Uterus (tissue), 3 donors: ENCODE measurements at regions not wholly inside any gene's neighbourhood (a gene's known extent, or its start where the extent isn't known, plus 50 kb on each side); places are given as distances from the start of the nearest gene placed in this dataset.
A peak's percentile ranks its signal among the peaks of the same experiment; 100 is the strongest.

Experiments
- DNase-seq, 2 donors: peaks; one replicate each; pipeline ENCODE4 v3.0.0-alpha.2; 2019 to 2020
- H3K27ac ChIP-seq, 2 donors: fragments of 200-600 bp; sonication (generic); 1 replicate in 1 of 2; 2 replicates in 1 of 2; pipeline ENCODE4 v1.5.1; 2016 to 2018
- H3K27me3 ChIP-seq, 2 donors: fragments of 200-600 bp; sonication (generic); one replicate each; pipeline ENCODE4 v1.5.1; 2018 to 2019; ENCODE audit warnings: control low read depth in 1 of 2
- H3K36me3 ChIP-seq, 2 donors: fragments of 200-600 bp; sonication (generic); one replicate each; pipeline ENCODE4 v1.5.1; 2019; ENCODE audit warnings: control low read depth in 1 of 2
- H3K4me1 ChIP-seq, 2 donors: fragments of 200-600 bp; sonication (generic); one replicate each; pipeline ENCODE4 v1.5.1; 2018 to 2019; ENCODE audit warnings: control low read depth in 1 of 2
- H3K4me3 ChIP-seq, 2 donors: fragments of 200-600 bp; sonication (generic); 1 replicate in 1 of 2; 2 replicates in 1 of 2; pipeline ENCODE4 v1.5.1; 2018 to 2019; ENCODE audit warnings: mild to moderate bottlenecking in 1 of 2
- H3K9me3 ChIP-seq, 2 donors: fragments of 200-600 bp; sonication (generic); one replicate each; pipeline ENCODE4 v1.5.1; 2019; ENCODE audit warnings: control low read depth in 1 of 2
- CTCF ChIP-seq, 4 experiments: fragments of 200-600 bp in 2 of 4; fragments of 450-650 bp in 2 of 4; sonication (generic) in 2 of 4; IDR thresholded peaks; one replicate each; pipeline ENCODE4 v1.5.1; 2016 to 2019; ENCODE audit warnings: antibody characterized with exemption in 4 of 4, mild to moderate bottlenecking in 2 of 4, moderate library complexity in 1 of 4
- POLR2A ChIP-seq, 2 donors: fragments of 450-650 bp; IDR thresholded peaks; one replicate each; pipeline ENCODE4 v1.6.1; 2016; ENCODE audit warnings: antibody characterized with exemption in 2 of 2, mild to moderate bottlenecking in 1 of 2, moderate library complexity in 1 of 2
- intact Hi-C: fragments of 100-400 bp; cut with DNase I; formaldehyde crosslinking; loops from one replicate; pipeline ENCODE4 v1.15.1; 2023; ENCODE audit warnings: low total_unique reads
- donor health status: DM: yes; HTN: yes; CAD: no.

- Histone ChIP-seq H3K36me3 (no peaks in the 10 kb centered on the region), H3K4me1 (no peaks in the 10 kb centered on the region), H3K9me3 (no peaks in the 10 kb centered on the region), H3K4me3 (no peak overlapping the region), H3K27me3 (peaks cover 4 to 8% of the 10 kb centered on the region in 2 donors), H3K27ac (no peak overlapping the region)
- TF ChIP-seq CTCF (IDR thresholded peaks at IDR 0.05) (no peak), POLR2A (IDR thresholded peaks at IDR 0.05) (no peak)
- intact Hi-C loops = no loop called here
- DNase-seq = no peak
Measured at GRCh38 chr14:101464310-101464983, 96.8 kb upstream of the DIO3 start.

- no peak for DNase-seq
- H3K36me3 ChIP-seq = no peaks in the 10 kb centered on the region
- no peak for TF ChIP-seq POLR2A (IDR thresholded peaks at IDR 0.05)
- TF ChIP-seq CTCF (IDR thresholded peaks at IDR 0.05) = no peak
- H3K27ac ChIP-seq = no peak overlapping the region
- H3K4me1 ChIP-seq = no peaks in the 10 kb centered on the region
- H3K27me3 ChIP-seq = peaks cover 0 to under 1% of the 10 kb centered on the region in 2 donors
- intact Hi-C loops = no loop called here
- no peaks in the 10 kb centered on the region for H3K9me3 ChIP-seq
- H3K4me3 ChIP-seq = no peak overlapping the region
Measured at GRCh38 chr14:101464984-101465794, 96.1 kb upstream of the DIO3 start.

GRCh38 chr14:101465795-101466448, 95.4 kb upstream of the DIO3 start:
- peak in 1 of 2 donors; percentile 8 for DNase-seq
- intact Hi-C loops = no loop called here
- Histone ChIP-seq H3K36me3 (no peaks in the 10 kb centered on the region), H3K27me3 (no peaks in the 10 kb centered on the region), H3K27ac (no peak overlapping the region), H3K4me1 (no peaks in the 10 kb centered on the region), H3K4me3 (no peak overlapping the region), H3K9me3 (no peaks in the 10 kb centered on the region)
- TF ChIP-seq POLR2A (IDR thresholded peaks at IDR 0.05) (no peak), CTCF (IDR thresholded peaks at IDR 0.05) (no peak)

- TF ChIP-seq POLR2A (IDR thresholded peaks at IDR 0.05) (no peak), CTCF (IDR thresholded peaks at IDR 0.05) (no peak)
- Histone ChIP-seq H3K27ac (no peak overlapping the region), H3K36me3 (no peaks in the 10 kb centered on the region), H3K4me3 (no peak overlapping the region), H3K9me3 (no peaks in the 10 kb centered on the region), H3K4me1 (no peaks in the 10 kb centered on the region), H3K27me3 (no peaks in the 10 kb centered on the region)
- DNase-seq = no peak
- intact Hi-C loops = no loop called here
Measured at GRCh38 chr14:101466456-101467180, 94.7 kb upstream of the DIO3 start.
